Activated B cell treated with CpG ODN at 0.5 μM for 24 hours (primary cell): ENCODE measurements at regions not wholly inside any gene's neighbourhood (a gene's known extent, or its start where the extent isn't known, plus 50 kb on each side); places are given as distances from the start of the nearest gene placed in this dataset.

Source experiments
- ATAC-seq: fragments of 200-7000 bp; cut with Tn5 transposase; one replicate; pipeline ENCODE4 v1.10.0; 2021; ENCODE audit warnings: low read depth, mild to moderate bottlenecking, moderate library complexity
- CTCF ChIA-PET: fragments of 350-600 bp; sonication (Branson Sonifier 250); formaldehyde crosslinking; loops from one replicate; lab custom pipeline; 2021; ENCODE audit warnings: antibody characterized with exemption; lab: Charles Lee
- POLR2A ChIA-PET: fragments of 350-600 bp; sonication (Branson Sonifier 250); formaldehyde crosslinking; loops from one replicate; lab custom pipeline; 2021; ENCODE audit warnings: antibody characterized with exemption; lab: Charles Lee
- DNase-seq: peaks from one replicate; pipeline ENCODE4 v3.0.0; 2022
- H3K27ac Mint-ChIP-seq: one replicate; pipeline ENCODE4 v1.8.0; 2020; ENCODE audit warnings: mixed read lengths
- H3K27me3 Mint-ChIP-seq: one replicate; pipeline ENCODE4 v1.8.0; 2021; ENCODE audit warnings: mixed read lengths
- H3K36me3 Mint-ChIP-seq: one replicate; pipeline ENCODE4 v1.8.0; 2021; ENCODE audit warnings: low read depth, mixed read lengths
- H3K4me1 Mint-ChIP-seq: one replicate; pipeline ENCODE4 v1.8.0; 2021; ENCODE audit warnings: mixed read lengths
- H3K4me3 Mint-ChIP-seq: one replicate; pipeline ENCODE4 v1.8.0; 2020; ENCODE audit warnings: mild to moderate bottlenecking, mixed read lengths
- H3K9me3 Mint-ChIP-seq: one replicate; pipeline ENCODE4 v1.8.0; 2020; ENCODE audit warnings: mixed read lengths
- intact Hi-C: fragments of 100-400 bp; cut with micrococcal nuclease; formaldehyde crosslinking; loops from one replicate; pipeline ENCODE4 v1.15.1; 2024
- TF ChIP-seq, protein P1 (sequence below): fragments of 200-600 bp; IDR thresholded peaks from one replicate; pipeline ENCODE4 v1.8.0; 2022; ENCODE audit warnings: antibody characterized with exemption, mild to moderate bottlenecking

GRCh38 chr4:13184199-13184598, 299.9 kb downstream of the RAB28 start:
- H3K36me3 Mint-ChIP-seq, result no peaks in the 10 kb centered on the region

DNA sequence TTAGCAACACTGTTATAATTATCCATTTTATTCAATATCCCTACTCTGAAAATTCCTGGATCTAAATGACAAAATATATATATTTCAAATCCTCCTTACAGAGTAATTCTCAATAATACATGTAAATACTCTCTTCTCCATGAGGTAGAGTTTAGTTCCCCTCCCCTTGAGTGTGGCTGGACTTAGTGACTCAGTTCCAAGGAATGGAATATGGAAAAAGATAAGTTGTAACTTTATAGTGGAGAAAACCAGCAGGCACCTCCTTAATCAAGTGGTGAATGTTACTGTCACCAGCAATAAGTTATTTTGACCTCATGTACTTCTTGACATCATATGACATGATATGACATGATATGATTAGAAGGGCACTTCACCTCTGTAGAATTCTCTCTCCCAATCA, 302.0 kb downstream of the RAB28 start:
- ATAC-seq (no peak), DNase-seq (no peak)
- Mint-ChIP-seq H3K4me1 (no peaks in the 10 kb centered on the region), H3K4me3 (no peak overlapping the region), H3K27ac (no peak overlapping the region), H3K36me3 (no peaks in the 10 kb centered on the region), H3K9me3 (no peaks in the 10 kb centered on the region), H3K27me3 (no peaks in the 10 kb centered on the region)
- POLR2A ChIA-PET, result no interaction called here
- TF ChIP-seq, protein P1, sequence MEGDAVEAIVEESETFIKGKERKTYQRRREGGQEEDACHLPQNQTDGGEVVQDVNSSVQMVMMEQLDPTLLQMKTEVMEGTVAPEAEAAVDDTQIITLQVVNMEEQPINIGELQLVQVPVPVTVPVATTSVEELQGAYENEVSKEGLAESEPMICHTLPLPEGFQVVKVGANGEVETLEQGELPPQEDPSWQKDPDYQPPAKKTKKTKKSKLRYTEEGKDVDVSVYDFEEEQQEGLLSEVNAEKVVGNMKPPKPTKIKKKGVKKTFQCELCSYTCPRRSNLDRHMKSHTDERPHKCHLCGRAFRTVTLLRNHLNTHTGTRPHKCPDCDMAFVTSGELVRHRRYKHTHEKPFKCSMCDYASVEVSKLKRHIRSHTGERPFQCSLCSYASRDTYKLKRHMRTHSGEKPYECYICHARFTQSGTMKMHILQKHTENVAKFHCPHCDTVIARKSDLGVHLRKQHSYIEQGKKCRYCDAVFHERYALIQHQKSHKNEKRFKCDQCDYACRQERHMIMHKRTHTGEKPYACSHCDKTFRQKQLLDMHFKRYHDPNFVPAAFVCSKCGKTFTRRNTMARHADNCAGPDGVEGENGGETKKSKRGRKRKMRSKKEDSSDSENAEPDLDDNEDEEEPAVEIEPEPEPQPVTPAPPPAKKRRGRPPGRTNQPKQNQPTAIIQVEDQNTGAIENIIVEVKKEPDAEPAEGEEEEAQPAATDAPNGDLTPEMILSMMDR, result no peak
- CTCF ChIA-PET, result no interaction called here
- intact Hi-C loops, result no loop called here

More at GRCh38 chr4:13184199-13184598, 299.9 kb downstream of the RAB28 start:
- intact Hi-C loops, result no loop called here
- ChIA-PET CTCF (no interaction called here), POLR2A (no interaction called here)
- Mint-ChIP-seq H3K4me1 (no peaks in the 10 kb centered on the region), H3K9me3 (no peaks in the 10 kb centered on the region), H3K27ac (no peak overlapping the region), H3K27me3 (peaks cover 2% of the 10 kb centered on the region), H3K4me3 (no peak overlapping the region)
- ATAC-seq (no peak), DNase-seq (no peak)
- TF ChIP-seq, protein P1, result no peak

GRCh38 chr4:13181681-13182080, 302.5 kb downstream of the RAB28 start:
- ChIA-PET POLR2A (no interaction called here), CTCF (no interaction called here)
- Mint-ChIP-seq H3K27ac (no peak overlapping the region), H3K9me3 (no peaks in the 10 kb centered on the region), H3K36me3 (no peaks in the 10 kb centered on the region), H3K4me1 (no peaks in the 10 kb centered on the region), H3K4me3 (no peak overlapping the region), H3K27me3 (no peaks in the 10 kb centered on the region)
- intact Hi-C loops, result no loop called here
- DNase-seq, result no peak
- ATAC-seq, result no peak
- TF ChIP-seq, protein P1, result no peak

DNA sequence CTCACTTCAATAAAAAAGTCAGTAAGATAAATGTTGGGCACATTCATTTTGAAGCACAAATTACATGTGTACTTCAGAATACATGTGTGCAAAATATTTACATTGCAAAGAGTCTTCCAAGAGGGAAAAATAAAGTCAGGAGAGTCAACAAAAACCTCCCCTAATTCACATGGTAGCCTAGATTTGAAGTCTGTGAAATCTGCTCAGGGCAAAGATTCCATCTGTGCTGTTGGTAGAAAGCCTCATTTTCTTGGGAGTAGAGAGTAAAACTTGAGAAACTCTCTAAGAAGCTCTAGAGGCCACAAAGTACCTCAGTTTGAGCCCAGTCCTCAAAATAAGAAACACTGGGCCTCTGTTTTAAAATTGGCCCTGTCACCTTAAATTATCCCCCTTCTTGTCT, 303.4 kb downstream of the RAB28 start:
- intact Hi-C loops, result no loop called here

GRCh38 chr4:13178621-13179020, 305.5 kb downstream of the RAB28 start:
- H3K4me1 Mint-ChIP-seq, result peaks cover 5% of the 10 kb centered on the region
- ATAC-seq, result no peak
- no peak for DNase-seq
- no peaks in the 10 kb centered on the region for H3K27me3 Mint-ChIP-seq
- no peaks in the 10 kb centered on the region for H3K9me3 Mint-ChIP-seq
- TF ChIP-seq, protein P1, result no peak
- intact Hi-C loops, result no loop called here
- ChIA-PET CTCF (no interaction called here), POLR2A (no interaction called here)
- H3K36me3 Mint-ChIP-seq, result no peaks in the 10 kb centered on the region
- H3K27ac Mint-ChIP-seq, result no peak overlapping the region
- H3K4me3 Mint-ChIP-seq, result no peak overlapping the region

More for the DNA sequence above, 303.4 kb downstream of the RAB28 start:
- no peak for DNase-seq
- ATAC-seq, result no peak
- Mint-ChIP-seq H3K4me3 (no peak overlapping the region), H3K27me3 (no peaks in the 10 kb centered on the region), H3K9me3 (no peaks in the 10 kb centered on the region), H3K36me3 (no peaks in the 10 kb centered on the region), H3K4me1 (no peaks in the 10 kb centered on the region), H3K27ac (no peak overlapping the region)
- POLR2A ChIA-PET, result no interaction called here
- TF ChIP-seq, protein P1, result no peak
- CTCF ChIA-PET, result no interaction called here
